ENCODE measurements at regions not wholly inside any gene's neighbourhood (a gene's known extent, or its start where the extent isn't known, plus 50 kb on each side); places are given as distances from the start of the nearest gene placed in this dataset.

GRCh38 chr7:106606120-106606519, 54.8 kb downstream of the CCDC71L start:
- DNase-seq (no peak), ATAC-seq (no peak)

DNA sequence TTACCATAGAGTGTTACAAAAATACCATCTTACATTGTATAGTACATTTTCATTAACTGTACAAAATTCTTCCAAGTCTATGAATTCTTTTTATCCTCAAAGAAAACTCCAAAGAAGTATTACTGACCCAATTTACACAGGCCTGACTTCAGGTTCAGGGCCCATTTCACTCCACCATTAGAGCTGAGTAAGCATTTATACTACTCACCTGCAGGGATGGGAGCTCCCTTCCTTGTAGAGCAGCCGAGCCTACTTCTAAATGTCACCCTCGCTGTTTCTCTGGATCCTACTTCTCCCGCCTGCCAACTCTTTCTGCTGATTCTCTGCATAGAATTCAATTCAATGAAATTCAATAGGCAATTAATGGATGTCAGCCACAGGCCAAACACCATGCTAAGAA, 56.0 kb downstream of the CCDC71L start:
- no peak for ATAC-seq
- no peak for DNase-seq

GRCh38 chr7:106604303-106604924, 56.5 kb downstream of the CCDC71L start:
- ATAC-seq (peak; percentile 32), DNase-seq (no peak)

DNA sequence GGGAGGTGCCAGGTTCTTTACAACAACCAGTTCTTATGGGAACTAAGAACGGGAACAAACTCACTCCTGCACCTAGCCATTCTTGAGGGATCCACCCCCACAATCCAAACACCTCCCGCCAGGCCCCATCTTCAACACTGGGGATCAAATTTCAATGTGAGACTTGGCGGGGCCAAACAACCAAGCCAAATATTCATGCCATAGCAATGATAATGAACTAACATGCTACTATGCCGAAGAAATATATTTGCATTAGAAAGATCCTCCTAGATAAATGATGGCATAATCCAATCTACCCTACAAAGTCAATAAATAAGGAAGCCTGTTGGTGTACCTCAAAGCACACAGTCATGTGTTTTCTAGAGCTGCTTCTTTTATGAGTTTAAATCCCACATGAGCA, 57.6 kb downstream of the CCDC71L start:
- no peak for ATAC-seq
- DNase-seq = no peak

- no peak for ATAC-seq
- no peak for DNase-seq
These were observed 58.9 kb downstream of the CCDC71L start for GRCh38 chr7:106602062-106602461.

- ATAC-seq (no peak), DNase-seq (no peak)
These were observed 60.2 kb downstream of the CCDC71L start for GRCh38 chr7:106600569-106601373.

GRCh38 chr7:106599343-106599698, 61.6 kb downstream of the CCDC71L start:
- ATAC-seq = no peak
- DNase-seq = no peak

GRCh38 chr7:106598663-106599342, 62.2 kb downstream of the CCDC71L start:
- DNase-seq (peak; percentile 63), ATAC-seq (peak; percentile 97)

DNA sequence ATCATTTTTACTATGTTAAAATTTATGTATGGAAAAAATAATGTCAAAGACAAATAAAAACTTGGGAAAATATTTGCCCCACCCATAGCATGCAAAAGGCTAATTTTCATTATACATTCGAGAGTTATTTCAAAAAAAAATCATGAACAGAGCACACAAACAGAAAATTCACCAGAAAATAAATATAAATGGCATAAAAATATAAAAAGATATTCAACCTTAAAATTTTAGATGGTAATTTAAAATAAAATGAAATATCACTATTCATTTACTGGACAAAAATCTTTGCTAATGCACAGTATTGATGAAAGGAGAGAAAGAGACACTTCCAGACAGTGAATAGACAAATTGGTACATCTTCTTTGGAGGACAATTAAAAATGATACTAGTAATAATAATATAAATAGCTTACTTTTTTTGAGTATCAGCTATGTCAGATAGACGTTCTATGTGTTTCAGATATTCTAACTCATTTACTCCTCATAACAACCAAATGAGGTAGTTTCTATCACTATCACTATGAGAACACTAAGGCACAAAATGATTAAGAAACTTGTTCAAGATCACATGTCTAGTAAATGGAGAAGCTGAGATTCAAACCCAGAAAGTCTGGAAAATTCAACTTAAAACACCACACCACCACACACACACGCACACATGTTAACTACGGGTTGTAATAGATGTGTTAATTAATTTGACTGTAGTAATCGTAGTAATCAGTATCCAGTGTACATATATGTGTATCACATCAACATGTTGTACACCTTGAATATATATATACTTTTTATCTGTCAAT, 63.0 kb downstream of the CCDC71L start:
- ATAC-seq = no peak
- DNase-seq = no peak

DNA sequence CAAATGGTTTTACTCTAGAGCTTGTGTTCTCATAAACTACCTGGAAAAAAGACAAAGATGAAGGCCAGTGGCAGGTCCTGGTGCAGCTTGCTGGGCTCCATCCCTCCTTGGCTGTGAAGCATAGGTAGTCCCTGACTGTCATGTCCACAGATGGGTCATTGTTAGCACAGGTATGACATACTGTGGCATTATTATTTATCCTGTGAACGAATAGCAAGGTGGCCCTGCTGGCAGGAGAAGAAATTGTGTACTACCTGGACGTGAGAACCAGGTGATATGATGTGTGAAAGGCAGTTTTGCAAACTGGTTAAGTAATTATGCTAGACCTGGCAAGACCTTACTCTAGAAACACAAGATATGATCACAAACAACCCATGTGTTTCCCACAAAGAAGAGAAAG, 63.9 kb downstream of the CCDC71L start:
- ATAC-seq (no peak), DNase-seq (no peak)

DNA sequence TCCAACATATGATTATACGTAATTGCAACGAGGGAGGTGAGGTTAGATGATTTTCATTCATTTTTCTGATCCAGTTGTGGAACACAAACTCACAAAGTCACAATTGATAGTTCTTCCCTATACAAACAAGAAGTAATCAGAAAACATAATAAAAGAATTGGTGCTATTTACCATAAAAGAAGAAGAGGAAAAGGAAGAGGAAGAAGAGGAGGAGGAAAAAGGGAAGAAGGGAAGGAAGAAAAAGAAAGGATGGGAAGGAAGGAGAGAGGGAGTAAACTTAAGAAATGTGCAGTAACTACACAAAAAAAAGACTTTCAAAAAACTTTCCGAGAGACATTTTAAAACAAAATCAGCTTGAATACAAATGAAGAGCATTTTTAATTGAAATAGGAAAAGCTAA, 65.0 kb downstream of the CCDC71L start:
- DNase-seq = no peak
- ATAC-seq = no peak

DNA sequence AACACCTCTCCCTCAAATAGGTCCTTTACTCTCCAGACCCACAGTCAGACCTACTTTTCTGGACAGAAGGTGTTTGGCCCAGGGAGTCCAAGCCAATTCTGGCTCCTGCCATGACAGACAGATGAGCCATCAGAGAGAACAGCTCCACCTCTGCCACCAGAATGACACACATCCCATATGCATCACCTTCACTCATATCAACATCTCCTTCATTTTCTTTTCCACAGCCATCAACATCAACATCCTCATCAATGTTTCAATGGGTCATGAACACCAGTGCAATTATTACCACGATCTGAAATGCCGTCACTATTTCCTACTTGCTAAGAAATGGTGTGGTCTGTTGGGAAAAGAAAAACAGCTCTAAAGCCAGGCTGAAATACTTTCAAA, 67.9 kb downstream of the CCDC71L start:
- ATAC-seq (no peak), DNase-seq (no peak)

DNA sequence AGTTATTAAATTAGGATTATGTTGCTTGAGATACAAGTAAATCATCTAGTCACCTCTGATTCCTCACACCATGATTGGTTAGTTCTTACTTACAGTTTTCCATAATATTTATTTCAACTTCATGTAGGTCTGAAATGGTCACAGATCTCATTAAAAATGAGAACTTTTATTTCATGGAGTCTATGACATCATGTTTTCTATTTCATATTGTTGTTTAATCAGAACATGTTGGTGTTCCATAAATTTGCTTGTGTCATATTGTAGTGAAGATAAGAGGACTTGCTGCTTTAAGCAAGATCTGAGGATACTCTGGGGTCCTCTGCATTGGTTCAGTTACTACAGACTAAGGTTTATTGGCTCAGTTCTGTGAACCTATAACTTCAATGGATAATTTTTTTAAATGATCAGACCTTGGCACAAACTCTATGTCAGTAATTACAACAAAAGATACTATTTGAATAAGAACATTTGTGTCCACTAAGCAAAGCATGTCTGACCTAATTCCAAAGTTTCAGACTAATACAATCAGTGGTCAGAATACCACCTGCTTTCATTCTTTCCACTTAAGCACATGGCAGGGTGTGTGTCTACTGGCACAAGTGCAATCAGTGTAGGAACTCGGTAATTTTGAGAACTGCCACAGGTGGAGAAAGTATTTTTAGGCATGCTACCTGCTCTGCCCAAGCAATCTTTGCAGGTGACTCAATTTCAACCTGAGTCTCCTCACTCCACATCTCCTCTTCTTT, 68.5 kb downstream of the CCDC71L start:
- no peak for ATAC-seq
- DNase-seq = no peak

DNA sequence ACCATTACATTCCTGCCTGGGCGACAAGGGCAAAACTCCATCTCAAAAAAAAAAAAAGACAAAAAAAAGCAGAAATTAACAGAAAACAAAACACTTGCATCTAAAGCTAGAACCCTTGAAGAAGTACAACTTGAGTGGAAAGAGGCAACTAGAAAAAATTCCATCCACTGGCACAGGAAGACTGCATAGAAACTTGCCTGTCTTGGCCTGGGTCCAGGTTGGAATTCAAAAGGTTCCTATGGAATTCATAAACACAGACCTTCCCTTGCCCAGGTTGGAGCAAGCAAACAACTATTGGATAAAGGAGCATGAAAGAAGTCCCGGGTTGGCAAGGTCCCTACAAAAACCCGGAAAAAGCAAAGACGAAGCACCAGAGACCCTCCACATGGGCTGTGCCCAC, 69.8 kb downstream of the CCDC71L start:
- DNase-seq = no peak
- ATAC-seq = no peak

DNA sequence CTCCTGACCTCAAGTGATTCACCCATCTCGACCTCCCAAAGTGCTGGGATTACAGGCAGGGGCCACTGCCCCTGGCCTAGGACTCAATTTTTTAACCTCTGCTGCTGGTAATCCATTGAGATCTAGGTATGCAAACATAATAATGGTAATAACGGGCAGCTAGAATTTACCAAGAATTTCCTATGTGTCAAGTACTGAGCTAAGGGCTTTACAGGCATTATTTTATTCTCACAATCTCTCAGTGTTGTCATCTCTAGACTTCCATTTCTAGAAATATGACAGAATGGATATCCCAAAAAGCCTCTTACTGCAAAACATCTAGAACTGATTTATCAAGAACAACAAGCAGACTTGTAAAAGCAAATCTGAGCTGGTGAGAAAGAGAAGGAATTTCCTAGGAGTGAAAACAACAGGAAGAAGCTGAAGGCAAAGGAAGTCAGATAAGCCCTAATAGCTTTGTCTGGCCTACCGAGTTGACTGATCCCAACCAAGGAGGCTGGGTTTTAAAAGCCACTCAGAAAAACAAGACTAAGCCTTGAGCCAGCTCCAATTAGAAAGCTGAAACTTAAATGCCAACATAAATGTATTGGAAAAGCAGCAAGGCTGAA, 70.6 kb downstream of the CCDC71L start:
- DNase-seq (no peak), ATAC-seq (no peak)

DNA sequence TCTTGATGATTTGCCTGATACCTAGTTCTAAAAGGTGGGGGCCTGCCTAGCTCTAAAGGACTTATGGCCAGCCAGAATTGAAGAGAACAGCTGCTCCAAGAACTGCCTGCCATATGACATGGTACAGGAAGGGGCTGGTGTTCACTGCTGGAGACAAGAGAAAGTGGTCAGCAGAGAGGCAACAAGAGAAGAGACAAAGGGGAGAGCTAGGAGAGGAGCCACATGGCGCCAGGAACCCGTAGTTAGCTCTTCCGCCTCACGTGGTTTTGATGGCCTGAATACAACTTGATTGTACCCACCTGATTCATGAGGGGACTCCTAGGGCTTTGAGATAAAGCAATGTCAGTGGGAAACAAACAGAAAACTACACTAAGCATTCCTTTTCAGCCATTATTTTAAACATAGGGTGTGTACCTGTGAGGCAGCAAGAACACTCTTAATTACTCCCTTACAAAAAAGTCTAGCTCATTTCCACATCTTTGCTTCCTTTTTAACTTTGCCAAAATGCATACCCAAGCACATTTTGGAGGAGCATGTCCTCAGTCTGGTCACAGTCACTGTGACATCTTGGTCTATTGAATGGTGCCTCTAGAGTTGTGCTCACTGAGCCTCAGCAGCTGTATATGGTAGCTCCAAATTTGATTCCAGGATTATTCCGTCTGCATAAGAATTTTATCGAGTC, 71.6 kb downstream of the CCDC71L start:
- ATAC-seq (no peak), DNase-seq (no peak)

DNA sequence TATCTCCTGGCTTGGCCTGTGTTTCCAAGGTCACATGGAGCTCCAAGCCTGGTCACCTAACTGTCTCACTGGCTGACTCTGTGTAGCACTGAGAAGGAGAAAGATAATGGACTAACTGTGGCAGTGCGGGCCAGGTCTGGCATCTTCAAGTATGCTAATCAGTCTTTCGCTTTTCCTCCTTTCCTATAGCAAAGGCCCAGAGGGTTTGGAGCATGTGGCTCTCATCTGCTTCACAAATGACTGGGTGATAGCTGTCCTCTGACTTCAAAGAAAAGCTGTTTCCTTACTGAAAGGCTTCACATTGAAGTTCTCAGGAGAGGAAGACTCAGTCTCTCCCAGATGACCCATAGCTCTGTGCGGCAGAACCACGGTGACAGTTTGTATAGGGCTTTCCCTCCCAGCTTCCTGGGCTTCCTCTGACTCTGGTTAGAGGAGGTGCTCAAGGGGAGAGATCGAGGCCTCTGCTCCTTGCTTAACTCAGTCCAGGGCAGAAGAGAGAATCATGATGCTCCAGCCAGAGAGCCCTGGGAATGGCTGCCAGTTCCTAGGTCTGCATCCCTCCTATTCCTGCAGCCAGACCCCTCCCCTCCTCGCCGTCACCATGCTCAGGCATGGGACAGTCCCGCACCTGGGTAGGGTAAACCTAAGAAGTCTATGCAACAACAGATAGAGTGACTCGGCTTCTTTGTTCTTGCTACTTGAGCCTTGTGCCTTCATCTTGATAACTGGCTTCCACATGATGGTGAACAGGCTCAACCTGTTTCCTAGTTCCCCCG, 72.3 kb downstream of the CCDC71L start:
- DNase-seq = no peak
- ATAC-seq = no peak

- DNase-seq (no peak), ATAC-seq (no peak)
These were observed 75.8 kb downstream of the CCDC71L start for GRCh38 chr7:106584914-106585759.

Data from stimulated activated naive CD8-positive, alpha-beta T cell treated with anti-CD3 and anti-CD28 coated beads, Interleukin-15, Interleukin-2, amounts not matched to agents 100 U/mL and 50 U/mL, for 24 hours (primary cell).